ENCODE measurements at regions not wholly inside any gene's neighbourhood (a gene's known extent, or its start where the extent isn't known, plus 50 kb on each side); places are given as distances from the start of the nearest gene placed in this dataset.
"Not testable (repeated sequence)": the region's sequence is repeated elsewhere in the genome, so short reads cannot be mapped to it uniquely, and the experiment has no call there.

GRCh38 chr18:1436199-1436598, 531.5 kb downstream of the ADCYAP1 start:
- DNase-seq = no peak

- no peak for DNase-seq
These were observed 533.8 kb downstream of the ADCYAP1 start for GRCh38 chr18:1438458-1438910.

- no peak for DNase-seq
These were observed 534.3 kb downstream of the ADCYAP1 start for GRCh38 chr18:1438967-1439366.

- DNase-seq = not testable (repeated sequence)
These were observed 539.4 kb downstream of the ADCYAP1 start for GRCh38 chr18:1444062-1444461.

- DNase-seq = no peak
These were observed 542.1 kb downstream of the ADCYAP1 start for GRCh38 chr18:1446765-1447164.

GRCh38 chr18:1452821-1453220, 548.1 kb downstream of the ADCYAP1 start:
- no peak for DNase-seq

GRCh38 chr18:1455605-1456004, 550.9 kb downstream of the ADCYAP1 start:
- no peak for DNase-seq

- DNase-seq = no peak
These were observed 553.9 kb downstream of the ADCYAP1 start for GRCh38 chr18:1458547-1458946.

- DNase-seq = no peak
These were observed 559.3 kb downstream of the ADCYAP1 start for GRCh38 chr18:1463981-1464380.

- no peak for DNase-seq
These were observed 560.0 kb downstream of the ADCYAP1 start for GRCh38 chr18:1464444-1465217.

GRCh38 chr18:1466035-1466434, 561.4 kb downstream of the ADCYAP1 start:
- no peak for DNase-seq

GRCh38 chr18:1467461-1467964, 562.8 kb downstream of the ADCYAP1 start:
- no peak for DNase-seq

GRCh38 chr18:1468550-1468949, 563.9 kb downstream of the ADCYAP1 start:
- DNase-seq = no peak

- DNase-seq = no peak
These were observed 571.2 kb downstream of the ADCYAP1 start for GRCh38 chr18:1475867-1476266.

GRCh38 chr18:1480309-1480708, 575.6 kb downstream of the ADCYAP1 start:
- DNase-seq = no peak

- DNase-seq = no peak
These were observed 576.9 kb downstream of the ADCYAP1 start for GRCh38 chr18:1481577-1481976.

GRCh38 chr18:1483385-1483784, 578.7 kb downstream of the ADCYAP1 start:
- peak; percentile 73 for DNase-seq

- DNase-seq = no peak
These were observed 582.8 kb downstream of the ADCYAP1 start for GRCh38 chr18:1487457-1487856.

GRCh38 chr18:1488394-1488793, 583.7 kb downstream of the ADCYAP1 start:
- DNase-seq = peak; percentile 58

- peak; percentile 100 for DNase-seq
These were observed 584.3 kb downstream of the ADCYAP1 start for GRCh38 chr18:1488957-1489356.

GRCh38 chr18:1495387-1495786, 590.7 kb downstream of the ADCYAP1 start:
- DNase-seq = no peak

- no peak for DNase-seq
These were observed 591.4 kb downstream of the ADCYAP1 start for GRCh38 chr18:1496096-1496495.

GRCh38 chr18:1498216-1498615, 593.5 kb downstream of the ADCYAP1 start:
- DNase-seq = no peak

- DNase-seq = peak; percentile 60
These were observed 594.6 kb downstream of the ADCYAP1 start for GRCh38 chr18:1499265-1499664.

GRCh38 chr18:1503847-1504246, 599.2 kb downstream of the ADCYAP1 start:
- no peak for DNase-seq

All from NCI-H69 (cell line).